Osteocyte (in vitro differentiated cells): ENCODE measurements at regions not wholly inside any gene's neighbourhood (a gene's known extent, or its start where the extent isn't known, plus 50 kb on each side); places are given as distances from the start of the nearest gene placed in this dataset.

Source experiments
- DNase-seq: peaks from one replicate; pipeline ENCODE4 v3.0.0; 2021; ENCODE audit warnings: mixed read lengths; ENCODE audit not compliant: unreplicated experiment; ENCODE audit errors: extremely low spot score
- H3K27ac Mint-ChIP-seq: one replicate; pipeline ENCODE4 v1.8.0; 2021; ENCODE audit warnings: mild to moderate bottlenecking, mixed read lengths; ENCODE audit not compliant: unreplicated experiment
- H3K27me3 Mint-ChIP-seq: one replicate; pipeline ENCODE4 v1.8.0; 2021; ENCODE audit warnings: mixed read lengths; ENCODE audit not compliant: unreplicated experiment
- H3K36me3 Mint-ChIP-seq: one replicate; pipeline ENCODE4 v1.8.0; 2021; ENCODE audit warnings: mixed read lengths; ENCODE audit not compliant: unreplicated experiment
- H3K4me1 Mint-ChIP-seq: one replicate; pipeline ENCODE4 v1.8.0; 2021; ENCODE audit warnings: mixed read lengths; ENCODE audit not compliant: unreplicated experiment
- H3K4me3 Mint-ChIP-seq: one replicate; pipeline ENCODE4 v1.8.0; 2021; ENCODE audit warnings: mild to moderate bottlenecking, moderate library complexity, mixed read lengths; ENCODE audit not compliant: unreplicated experiment
- H3K9me3 Mint-ChIP-seq: one replicate; pipeline ENCODE4 v1.8.0; 2021; ENCODE audit warnings: mixed read lengths; ENCODE audit not compliant: unreplicated experiment
- TF ChIP-seq, protein P1 (sequence below): fragments of 200-600 bp; sonication (generic); IDR thresholded peaks from 2 replicates; pipeline ENCODE4 v1.5.0; 2021; ENCODE audit warnings: antibody characterized with exemption, mild to moderate bottlenecking, moderate library complexity

DNA sequence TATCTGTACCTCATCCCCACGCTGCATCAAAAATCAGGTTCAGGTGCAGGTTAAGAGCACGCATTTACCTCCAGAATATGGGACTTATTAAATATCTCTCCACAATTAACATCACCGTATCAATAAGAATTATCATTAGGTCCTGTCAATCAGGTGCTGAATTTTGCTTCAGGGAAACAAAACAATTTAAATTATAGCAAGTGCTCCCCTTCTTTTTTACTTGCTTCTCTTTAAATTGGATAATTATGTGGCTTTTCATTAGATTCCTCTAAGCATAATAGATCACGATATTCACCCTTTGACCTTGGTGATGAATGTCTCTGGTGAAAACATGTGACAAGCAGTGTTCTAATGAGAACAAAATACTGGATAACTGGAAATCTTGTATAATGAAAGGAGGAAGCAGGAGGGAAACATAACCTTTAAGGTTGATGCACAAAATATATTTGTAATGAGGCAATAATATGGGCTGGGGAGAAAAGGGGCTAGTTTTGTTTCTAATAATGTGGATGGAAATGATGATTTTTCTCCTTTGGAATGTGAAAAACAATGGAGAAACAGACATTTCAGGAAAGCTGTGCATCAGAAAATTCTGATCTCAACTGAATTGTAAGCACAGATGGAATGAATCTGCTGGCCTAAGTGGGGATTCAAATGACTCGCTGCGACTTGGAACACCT lies 166.9 kb downstream of the SNX10 start:
- Mint-ChIP-seq H3K36me3 (no peaks in the 10 kb centered on the region), H3K9me3 (no peaks in the 10 kb centered on the region), H3K4me1 (no peaks in the 10 kb centered on the region), H3K27ac (no peak overlapping the region), H3K27me3 (no peaks in the 10 kb centered on the region), H3K4me3 (no peak overlapping the region)
- TF ChIP-seq, protein P1, sequence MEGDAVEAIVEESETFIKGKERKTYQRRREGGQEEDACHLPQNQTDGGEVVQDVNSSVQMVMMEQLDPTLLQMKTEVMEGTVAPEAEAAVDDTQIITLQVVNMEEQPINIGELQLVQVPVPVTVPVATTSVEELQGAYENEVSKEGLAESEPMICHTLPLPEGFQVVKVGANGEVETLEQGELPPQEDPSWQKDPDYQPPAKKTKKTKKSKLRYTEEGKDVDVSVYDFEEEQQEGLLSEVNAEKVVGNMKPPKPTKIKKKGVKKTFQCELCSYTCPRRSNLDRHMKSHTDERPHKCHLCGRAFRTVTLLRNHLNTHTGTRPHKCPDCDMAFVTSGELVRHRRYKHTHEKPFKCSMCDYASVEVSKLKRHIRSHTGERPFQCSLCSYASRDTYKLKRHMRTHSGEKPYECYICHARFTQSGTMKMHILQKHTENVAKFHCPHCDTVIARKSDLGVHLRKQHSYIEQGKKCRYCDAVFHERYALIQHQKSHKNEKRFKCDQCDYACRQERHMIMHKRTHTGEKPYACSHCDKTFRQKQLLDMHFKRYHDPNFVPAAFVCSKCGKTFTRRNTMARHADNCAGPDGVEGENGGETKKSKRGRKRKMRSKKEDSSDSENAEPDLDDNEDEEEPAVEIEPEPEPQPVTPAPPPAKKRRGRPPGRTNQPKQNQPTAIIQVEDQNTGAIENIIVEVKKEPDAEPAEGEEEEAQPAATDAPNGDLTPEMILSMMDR: no peak
- no peak for DNase-seq

DNA sequence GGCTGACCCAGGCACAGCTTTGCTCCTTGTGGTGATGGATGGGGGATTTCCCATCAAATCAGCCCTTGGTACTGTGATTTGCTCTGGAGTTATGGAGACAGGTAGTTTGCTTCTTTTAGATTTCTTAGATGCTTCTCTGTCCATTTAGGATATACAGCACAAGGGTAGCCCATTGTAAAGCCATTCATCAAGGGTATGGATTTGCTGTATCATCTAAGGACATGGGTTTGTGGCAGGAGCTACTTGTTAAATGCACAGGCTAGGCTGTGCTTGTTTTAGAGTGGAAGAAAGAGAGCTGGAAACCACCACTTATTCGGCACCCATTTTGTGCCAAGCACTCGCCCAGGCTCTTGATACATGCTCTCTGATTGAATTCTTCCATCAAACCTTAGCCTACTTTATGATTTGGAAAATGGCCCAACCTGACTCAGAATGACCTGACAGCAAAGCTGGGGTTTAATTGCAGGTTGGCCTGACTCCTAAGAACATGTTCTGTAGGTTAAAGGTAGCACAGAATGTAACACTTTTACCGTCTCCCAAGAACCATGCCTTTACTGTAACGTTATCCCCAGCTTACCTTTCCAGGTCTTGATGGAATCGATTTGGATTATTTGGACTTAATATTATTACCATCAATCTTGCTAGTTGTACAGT lies 168.0 kb downstream of the SNX10 start:
- no peak for DNase-seq
- Mint-ChIP-seq H3K4me3 (no peak overlapping the region), H3K27ac (no peak overlapping the region), H3K4me1 (no peaks in the 10 kb centered on the region), H3K9me3 (no peaks in the 10 kb centered on the region), H3K27me3 (no peaks in the 10 kb centered on the region), H3K36me3 (no peaks in the 10 kb centered on the region)
- TF ChIP-seq, protein P1: no peak

DNA sequence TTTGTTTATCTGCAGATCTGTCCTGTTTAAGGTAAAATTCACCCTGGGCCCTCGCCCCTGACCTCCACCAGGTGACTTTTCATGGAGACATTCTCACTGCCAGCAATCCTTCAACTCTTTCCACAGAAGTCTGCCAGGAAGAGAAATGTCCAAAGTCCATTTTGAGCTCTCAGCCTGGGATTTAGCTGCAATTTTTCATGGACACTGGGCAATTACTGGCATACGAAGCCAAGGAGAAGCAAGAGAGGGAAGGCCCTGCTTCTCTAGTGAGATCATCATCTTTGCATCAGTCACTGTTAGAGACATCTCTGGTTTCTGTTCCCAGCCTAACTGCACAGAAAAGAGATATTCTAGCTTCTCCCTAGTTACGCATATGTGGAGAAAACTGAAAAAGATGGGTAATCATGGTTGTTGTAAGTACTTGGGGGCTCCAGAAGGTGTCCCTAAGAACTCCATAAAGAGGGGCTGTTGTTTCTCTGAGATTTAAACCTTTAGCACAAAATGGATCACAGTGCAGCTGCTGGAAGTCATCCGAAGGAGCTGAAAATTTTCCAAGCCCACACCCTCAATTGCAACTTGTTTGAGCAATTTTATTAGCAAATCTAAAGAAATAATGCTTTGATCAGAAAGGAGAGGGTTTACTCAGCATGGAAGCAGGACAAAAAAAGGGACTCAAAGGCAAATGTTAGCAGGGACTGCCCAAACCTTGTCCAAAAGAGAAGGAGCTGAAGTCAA lies 168.9 kb downstream of the SNX10 start:
- Mint-ChIP-seq H3K27ac (no peak overlapping the region), H3K36me3 (no peaks in the 10 kb centered on the region), H3K4me1 (no peaks in the 10 kb centered on the region), H3K4me3 (no peak overlapping the region), H3K27me3 (no peaks in the 10 kb centered on the region), H3K9me3 (no peaks in the 10 kb centered on the region)
- DNase-seq: no peak
- TF ChIP-seq, protein P1: no peak

DNA sequence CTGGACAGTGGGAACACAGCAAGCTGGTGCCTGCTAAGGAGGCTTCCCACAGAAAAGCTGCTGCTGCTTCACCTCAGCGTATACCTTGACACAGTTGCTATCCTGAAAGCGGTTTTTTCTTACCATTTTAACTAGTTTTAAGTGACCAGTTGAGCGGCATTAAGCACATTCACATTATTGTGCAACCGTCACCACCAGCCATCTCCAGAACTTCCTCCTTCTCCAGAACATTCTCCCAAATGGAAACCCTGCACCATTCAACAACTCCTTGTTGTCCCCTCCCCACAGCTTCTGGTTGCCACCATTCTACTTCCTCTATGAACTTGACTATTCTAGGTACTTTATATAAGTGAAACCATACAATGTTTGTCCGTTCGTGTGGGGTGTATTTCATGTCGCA lies 169.9 kb downstream of the SNX10 start:
- no peak overlapping the region for H3K27ac Mint-ChIP-seq
- TF ChIP-seq, protein P1: no peak
- H3K4me1 Mint-ChIP-seq: no peaks in the 10 kb centered on the region

DNA sequence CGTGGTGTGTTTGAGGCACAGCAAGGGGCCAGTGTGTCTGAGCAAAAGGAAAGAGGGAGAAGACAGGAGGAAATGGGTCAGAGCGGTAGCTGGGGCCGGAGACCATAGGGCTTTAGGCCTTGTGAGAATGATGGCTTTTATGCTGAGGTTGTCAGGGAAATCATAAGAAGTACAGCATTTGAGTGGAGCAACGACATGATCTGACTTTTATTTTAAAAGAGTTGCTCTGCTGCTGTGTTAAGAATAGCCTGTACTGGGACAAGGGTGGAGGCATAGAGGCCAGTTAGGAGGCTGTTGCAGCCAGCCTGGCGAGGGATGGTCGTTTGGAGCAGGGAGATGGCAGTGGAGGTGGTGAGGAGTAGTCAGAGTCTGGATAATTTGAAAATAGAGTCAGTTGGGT lies 174.3 kb downstream of the SNX10 start:
- Mint-ChIP-seq H3K9me3 (no peaks in the 10 kb centered on the region), H3K36me3 (no peaks in the 10 kb centered on the region)
- DNase-seq: no peak

More for the DNA sequence above, 169.9 kb downstream of the SNX10 start:
- Mint-ChIP-seq H3K36me3 (no peaks in the 10 kb centered on the region), H3K27me3 (no peaks in the 10 kb centered on the region), H3K4me3 (no peak overlapping the region), H3K9me3 (no peaks in the 10 kb centered on the region)
- DNase-seq: no peak

More for the DNA sequence above, 174.3 kb downstream of the SNX10 start:
- Mint-ChIP-seq H3K27me3 (no peaks in the 10 kb centered on the region), H3K4me3 (no peak overlapping the region), H3K4me1 (no peaks in the 10 kb centered on the region), H3K27ac (no peak overlapping the region)
- TF ChIP-seq, protein P1: no peak
